ENCODE measurements at regions not wholly inside any gene's neighbourhood (a gene's known extent, or its start where the extent isn't known, plus 50 kb on each side); places are given as distances from the start of the nearest gene placed in this dataset.

DNA sequence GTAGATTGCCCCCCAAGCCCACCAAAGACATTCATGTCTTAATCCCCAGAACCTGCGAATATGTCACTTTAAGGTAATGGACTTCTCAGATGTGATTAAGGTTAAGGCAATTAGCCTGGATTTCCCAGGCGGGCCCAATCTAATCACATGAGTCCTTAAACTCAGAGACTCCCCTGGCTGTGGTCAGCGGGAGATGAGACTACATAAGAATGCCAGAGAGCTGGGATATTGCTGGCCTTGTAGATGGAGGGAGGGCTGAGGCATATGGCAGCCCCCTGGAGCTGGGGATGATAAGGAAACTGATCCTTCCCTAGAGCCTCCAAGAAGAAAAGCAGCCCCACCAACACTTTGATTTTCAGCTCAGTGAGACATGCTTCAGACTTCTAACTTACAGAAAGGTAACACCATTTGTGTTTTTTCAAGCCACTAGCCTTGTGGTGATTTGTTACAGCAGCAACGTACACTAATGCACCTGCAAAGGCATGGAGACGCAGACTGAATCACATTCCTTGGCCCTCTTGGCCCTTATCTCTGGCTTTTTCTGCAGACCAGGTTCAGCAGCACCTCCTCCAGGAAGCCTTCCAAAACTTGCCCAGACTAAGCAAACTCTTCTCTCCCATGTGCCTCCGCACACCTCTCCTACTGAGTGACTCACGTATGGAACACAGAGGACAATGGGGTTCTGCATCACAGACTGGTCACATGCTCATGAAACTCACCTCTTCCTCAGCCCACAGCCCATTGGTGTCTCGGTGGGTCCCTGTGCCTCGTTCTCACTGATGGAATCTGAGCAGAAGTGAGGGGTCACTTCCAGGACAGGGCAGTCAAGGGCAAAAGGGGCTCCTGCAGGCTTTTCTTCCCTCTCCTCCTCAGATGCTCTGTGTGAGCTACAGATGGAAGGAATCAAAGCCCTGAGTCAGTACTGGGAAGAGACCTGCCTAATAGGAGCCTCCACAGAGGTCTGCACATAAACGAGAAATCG lies 86.3 kb upstream of the HMGXB4 start:
- Histone ChIP-seq H3K27me3 (peaks cover 0 to 44% (median 0%) of the 10 kb centered on the region in 3 donors), H3K36me3 (no peaks in the 10 kb centered on the region), H3K4me3 (no peak overlapping the region), H3K9me3 (peaks cover 0 to 6% (median 1%) of the 10 kb centered on the region in 4 donors), H3K27ac (no peak overlapping the region), H3K4me1 (no peaks in the 10 kb centered on the region)
- TF ChIP-seq POLR2A (IDR thresholded peaks at IDR 0.05) (no peak), EP300 (IDR thresholded peaks at IDR 0.05) (no peak), POLR2AphosphoS5 (IDR thresholded peaks at IDR 0.05) (no peak)
- TF ChIP-seq, protein P1, sequence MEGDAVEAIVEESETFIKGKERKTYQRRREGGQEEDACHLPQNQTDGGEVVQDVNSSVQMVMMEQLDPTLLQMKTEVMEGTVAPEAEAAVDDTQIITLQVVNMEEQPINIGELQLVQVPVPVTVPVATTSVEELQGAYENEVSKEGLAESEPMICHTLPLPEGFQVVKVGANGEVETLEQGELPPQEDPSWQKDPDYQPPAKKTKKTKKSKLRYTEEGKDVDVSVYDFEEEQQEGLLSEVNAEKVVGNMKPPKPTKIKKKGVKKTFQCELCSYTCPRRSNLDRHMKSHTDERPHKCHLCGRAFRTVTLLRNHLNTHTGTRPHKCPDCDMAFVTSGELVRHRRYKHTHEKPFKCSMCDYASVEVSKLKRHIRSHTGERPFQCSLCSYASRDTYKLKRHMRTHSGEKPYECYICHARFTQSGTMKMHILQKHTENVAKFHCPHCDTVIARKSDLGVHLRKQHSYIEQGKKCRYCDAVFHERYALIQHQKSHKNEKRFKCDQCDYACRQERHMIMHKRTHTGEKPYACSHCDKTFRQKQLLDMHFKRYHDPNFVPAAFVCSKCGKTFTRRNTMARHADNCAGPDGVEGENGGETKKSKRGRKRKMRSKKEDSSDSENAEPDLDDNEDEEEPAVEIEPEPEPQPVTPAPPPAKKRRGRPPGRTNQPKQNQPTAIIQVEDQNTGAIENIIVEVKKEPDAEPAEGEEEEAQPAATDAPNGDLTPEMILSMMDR (IDR thresholded peaks at IDR 0.05): no peak
- DNase-seq: no peak
- WGBS, 5 donors: 57 to 68% (median 65%) methylated on average over 11 of the region's 11 CpGs
- intact Hi-C loops (cut with DNase I; ENCODE audit: low total_unique reads): no loop called here

DNA sequence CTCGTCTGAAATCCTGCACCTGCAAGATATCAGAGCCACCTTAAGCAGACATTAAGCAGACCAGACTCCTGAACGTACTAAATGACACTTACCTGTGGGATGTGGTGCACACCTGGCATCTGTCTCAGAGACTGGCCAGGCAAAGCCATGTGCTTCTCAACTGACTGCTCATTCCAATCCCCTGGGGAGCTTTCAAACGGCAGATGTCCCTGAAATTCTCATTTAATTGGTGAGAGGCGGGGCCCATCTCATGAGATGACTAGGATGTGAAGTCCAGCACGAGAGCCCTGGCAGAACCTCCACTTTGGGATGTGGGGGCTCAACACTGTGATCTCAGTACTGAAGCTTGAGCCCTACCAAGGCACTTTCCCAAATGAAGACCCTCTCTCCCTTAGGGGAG lies 84.9 kb upstream of the HMGXB4 start:
- TF ChIP-seq EP300 (IDR thresholded peaks at IDR 0.05): no peak

DNA sequence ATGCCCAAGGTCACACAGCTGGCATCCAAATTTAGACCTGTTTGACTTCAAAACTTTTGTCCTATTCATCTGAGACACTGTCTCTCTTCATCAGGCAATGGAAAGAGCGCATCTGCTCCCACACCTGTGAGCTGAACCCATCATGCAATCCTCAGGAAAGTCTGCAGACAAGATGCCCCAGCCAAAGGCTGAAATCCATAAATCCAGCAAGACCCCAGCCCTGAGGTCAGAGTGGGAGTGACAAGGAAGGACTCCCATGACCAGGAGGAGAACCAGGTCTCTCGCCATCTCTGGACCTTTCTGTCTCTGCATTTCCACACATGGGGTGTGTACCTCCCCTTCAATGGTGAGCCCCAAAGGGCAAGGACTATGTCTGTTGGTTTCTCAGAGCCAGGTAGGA lies 83.6 kb upstream of the HMGXB4 start:
- Histone ChIP-seq H3K4me1 (no peaks in the 10 kb centered on the region), H3K27ac (no peak overlapping the region), H3K27me3 (peaks cover 0 to 60% (median 0%) of the 10 kb centered on the region in 3 donors), H3K4me3 (no peak overlapping the region), H3K36me3 (no peaks in the 10 kb centered on the region), H3K9me3 (peaks cover 0 to 9% (median 2%) of the 10 kb centered on the region in 4 donors)
- intact Hi-C loops (cut with DNase I; ENCODE audit: low total_unique reads): no loop called here
- TF ChIP-seq POLR2AphosphoS5 (IDR thresholded peaks at IDR 0.05): no peak
- no peak for TF ChIP-seq POLR2A (IDR thresholded peaks at IDR 0.05)
- 69 to 85% (median 78%) methylated on average over 2 of the region's 2 CpGs for WGBS, 5 donors
- DNase-seq: no peak

More for the DNA sequence above, 84.9 kb upstream of the HMGXB4 start:
- Histone ChIP-seq H3K36me3 (no peaks in the 10 kb centered on the region), H3K4me1 (no peaks in the 10 kb centered on the region), H3K9me3 (peaks cover 0 to 9% (median 2%) of the 10 kb centered on the region in 4 donors), H3K27ac (no peak overlapping the region), H3K27me3 (peaks cover 0 to 50% (median 0%) of the 10 kb centered on the region in 3 donors), H3K4me3 (no peak overlapping the region)
- DNase-seq: no peak
- intact Hi-C loops (cut with DNase I; ENCODE audit: low total_unique reads): no loop called here
- WGBS, 5 donors: 27 to 41% (median 33%) methylated on average over 5 of the region's 5 CpGs

DNA sequence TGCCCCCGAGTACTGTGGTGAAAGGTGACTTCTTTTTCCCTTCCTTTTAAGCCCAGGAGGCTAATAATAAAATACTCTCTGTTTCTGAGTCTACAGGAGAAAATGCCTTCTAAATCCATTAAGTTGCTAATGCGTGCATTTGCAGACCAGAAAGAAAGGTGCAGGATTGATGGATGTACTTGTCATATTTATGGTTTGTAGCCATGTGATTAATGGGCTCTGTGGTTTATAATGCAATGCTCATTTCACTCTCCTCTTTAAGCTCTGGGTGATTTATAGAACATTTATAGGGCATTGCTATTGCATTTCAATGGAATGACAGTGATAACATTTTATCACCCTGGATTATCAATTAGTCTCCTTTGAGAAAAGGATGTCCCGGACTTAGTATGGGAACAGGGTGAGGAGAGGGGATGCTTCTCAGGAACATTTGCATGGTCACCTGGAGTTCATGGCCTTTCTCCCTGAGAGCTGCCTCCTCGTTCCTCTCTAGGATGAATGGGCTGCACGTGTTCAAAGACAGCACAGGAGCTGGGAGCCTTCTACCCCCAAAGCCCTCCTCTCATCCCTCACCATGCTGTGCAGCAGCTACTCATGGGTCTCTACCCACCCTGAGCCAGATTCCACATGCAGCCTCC lies 82.8 kb upstream of the HMGXB4 start:
- Histone ChIP-seq H3K4me1 (no peaks in the 10 kb centered on the region), H3K27ac (no peak overlapping the region), H3K27me3 (peaks cover 0 to 60% (median 0%) of the 10 kb centered on the region in 3 donors), H3K4me3 (no peak overlapping the region), H3K9me3 (peaks cover 0 to 9% (median 2%) of the 10 kb centered on the region in 4 donors), H3K36me3 (no peaks in the 10 kb centered on the region)
- no peak for DNase-seq
- intact Hi-C loops (cut with DNase I; ENCODE audit: low total_unique reads): no loop called here
- 30 to 49% (median 38%) methylated on average over 5 of the region's 5 CpGs for WGBS, 5 donors
- TF ChIP-seq EP300 (IDR thresholded peaks at IDR 0.05) (no peak), POLR2A (IDR thresholded peaks at IDR 0.05) (no peak), POLR2AphosphoS5 (IDR thresholded peaks at IDR 0.05) (no peak)
- TF ChIP-seq, protein P1 (IDR thresholded peaks at IDR 0.05): no peak

DNA sequence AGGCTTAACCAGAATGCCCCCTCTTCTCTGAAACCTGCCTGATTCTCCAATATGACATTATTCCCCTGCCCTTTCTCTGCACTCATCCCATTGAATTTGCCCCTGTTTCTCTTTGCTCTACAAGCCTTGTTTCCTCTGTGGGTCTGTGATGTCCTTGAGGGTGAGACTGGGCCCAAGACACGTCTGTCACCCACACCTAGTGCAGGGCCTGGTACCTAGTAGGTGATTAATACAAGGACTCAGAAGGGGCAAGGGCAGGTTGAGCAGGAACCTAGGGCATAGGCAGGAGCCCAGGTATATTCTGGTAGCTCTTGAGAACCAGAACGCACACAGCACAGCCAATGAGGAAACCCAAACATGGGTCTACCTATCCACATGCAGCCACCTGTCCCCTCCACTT lies 81.9 kb upstream of the HMGXB4 start:
- Histone ChIP-seq H3K9me3 (peaks cover 0 to 9% (median 2%) of the 10 kb centered on the region in 4 donors), H3K36me3 (no peaks in the 10 kb centered on the region), H3K27me3 (peaks cover 0 to 60% (median 0%) of the 10 kb centered on the region in 3 donors), H3K27ac (no peak overlapping the region), H3K4me1 (no peaks in the 10 kb centered on the region), H3K4me3 (no peak overlapping the region)
- TF ChIP-seq POLR2AphosphoS5 (IDR thresholded peaks at IDR 0.05) (no peak), POLR2A (IDR thresholded peaks at IDR 0.05) (no peak), EP300 (IDR thresholded peaks at IDR 0.05) (no peak)
- TF ChIP-seq, protein P1 (IDR thresholded peaks at IDR 0.05): no peak
- DNase-seq: no peak
- intact Hi-C loops (cut with DNase I; ENCODE audit: low total_unique reads): no loop called here
- 42 to 76% (median 57%) methylated on average over 2 of the region's 2 CpGs for whole genome bisulfite sequencing, 5 donors

Data from stomach (tissue), 8 donors.